ENCODE measurements at regions not wholly inside any gene's neighbourhood (a gene's known extent, or its start where the extent isn't known, plus 50 kb on each side); places are given as distances from the start of the nearest gene placed in this dataset.

- TF ChIP-seq REST (IDR thresholded peaks at IDR 0.05; ENCODE audit: borderline replicate concordance), result no peak
- TF ChIP-seq CTCF (IDR thresholded peaks at IDR 0.05; ENCODE audit: poor library complexity, severe bottlenecking), result no peak
- no peak for TF ChIP-seq POLR2AphosphoS5 (IDR thresholded peaks at IDR 0.05)
- TF ChIP-seq SMC3 (conservative IDR thresholded peaks at IDR 0.05; ENCODE audit: poor library complexity), result no peak
- TF ChIP-seq EP300 (conservative IDR thresholded peaks at IDR 0.05; ENCODE audit: poor library complexity, severe bottlenecking), result no peak
- no peak for TF ChIP-seq TAF1 (IDR thresholded peaks at IDR 0.05; ENCODE audit: low read depth)
- TF ChIP-seq RAD21 (conservative IDR thresholded peaks at IDR 0.05), result no peak
- no peak for TF ChIP-seq EZH2 (IDR thresholded peaks at IDR 0.05; ENCODE audit: borderline replicate concordance, insufficient read depth, low read length, poor library complexity, severe bottlenecking)
- no peak for TF ChIP-seq MXI1 (conservative IDR thresholded peaks at IDR 0.05; ENCODE audit: poor library complexity, severe bottlenecking)
Observed at GRCh38 chr1:69038379-69038778, 529.3 kb upstream of the LRRC7 start.
